ENCODE measurements at regions not wholly inside any gene's neighbourhood (a gene's known extent, or its start where the extent isn't known, plus 50 kb on each side); places are given as distances from the start of the nearest gene placed in this dataset. TPM values are rescaled to one million over a fixed set of nuclear protein-coding genes. Genes with fewer than 3 reads are reported as not detected.
"Not testable (repeated sequence)": the region's sequence is repeated elsewhere in the genome, so short reads cannot be mapped to it uniquely, and the experiment has no call there.

GRCh38 chr7:153976745-153977144, 75.5 kb upstream of the DPP6 start:
- not testable (repeated sequence) for DNase-seq (ENCODE audit: low read depth); H3K4me3 ChIP-seq (ENCODE audit: low read depth, low read length)

- DNase-seq (ENCODE audit: low read depth); H3K4me3 ChIP-seq (ENCODE audit: low read depth, low read length): not testable (repeated sequence)
Measured at GRCh38 chr7:153983186-153983585, 69.0 kb upstream of the DPP6 start.

GRCh38 chr7:153989066-153989627, 63.1 kb upstream of the DPP6 start:
- DNase-seq (ENCODE audit: low read depth) = not testable (repeated sequence)

GRCh38 chr7:153989742-153990425, 62.3 kb upstream of the DPP6 start:
- not testable (repeated sequence) for H3K4me3 ChIP-seq (ENCODE audit: low read depth, low read length); DNase-seq (ENCODE audit: low read depth)

More at GRCh38 chr7:153989066-153989627, 63.1 kb upstream of the DPP6 start:
- H3K4me3 ChIP-seq (ENCODE audit: low read depth, low read length) = not testable (repeated sequence)

- DNase-seq (ENCODE audit: low read depth); H3K4me3 ChIP-seq (ENCODE audit: low read depth, low read length): not testable (repeated sequence)
Measured at GRCh38 chr7:153991471-153991870, 60.7 kb upstream of the DPP6 start.

- DNase-seq (ENCODE audit: low read depth); H3K4me3 ChIP-seq (ENCODE audit: low read depth, low read length): not testable (repeated sequence)
Measured at GRCh38 chr7:153993402-153993801, 58.8 kb upstream of the DPP6 start.

GRCh38 chr7:153998896-153999295, 53.3 kb upstream of the DPP6 start:
- H3K4me3 ChIP-seq (ENCODE audit: low read depth, low read length) = not testable (repeated sequence)

More at GRCh38 chr7:153998896-153999295, 53.3 kb upstream of the DPP6 start:
- DNase-seq (ENCODE audit: low read depth) = not testable (repeated sequence)

Small RNA genes lying in the stretch of these regions (small RNA-seq; reads per million reads assigned to genes)
- not detected for gene AC005588.1
- gene AC079809.1 = not detected
